NCI-H1048 (cell line): ENCODE measurements at regions not wholly inside any gene's neighbourhood (a gene's known extent, or its start where the extent isn't known, plus 50 kb on each side); places are given as distances from the start of the nearest gene placed in this dataset.

ENCODE experiments used
- DNase-seq: peaks from one replicate; lab custom pipeline; 2025; lab: John Stamatoyannopoulos, UW

GRCh38 chr6:23228439-23229024, 659.2 kb downstream of the HDGFL1 start:
- DNase-seq: no peak

DNA sequence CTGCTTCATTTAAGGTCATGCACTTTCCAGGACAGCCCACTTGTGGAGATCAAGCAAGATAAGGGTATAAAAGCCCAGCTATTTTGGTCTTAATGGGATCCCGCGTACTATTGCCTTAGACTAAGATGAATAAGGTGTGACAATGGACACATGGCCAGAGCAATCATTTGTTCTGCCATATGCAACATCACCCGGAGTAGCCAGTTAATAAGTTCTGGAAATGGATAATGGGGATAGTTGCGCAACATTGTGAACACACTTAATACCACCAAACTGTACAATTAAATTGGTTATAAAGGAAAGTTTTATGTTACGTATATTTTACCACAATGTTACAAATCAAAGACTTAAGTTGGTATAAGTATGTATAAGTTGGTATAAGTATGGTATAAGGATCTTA, 674.5 kb downstream of the HDGFL1 start:
- DNase-seq: no peak

- DNase-seq: no peak
These were observed 674.9 kb downstream of the HDGFL1 start for GRCh38 chr6:23244300-23244699.

DNA sequence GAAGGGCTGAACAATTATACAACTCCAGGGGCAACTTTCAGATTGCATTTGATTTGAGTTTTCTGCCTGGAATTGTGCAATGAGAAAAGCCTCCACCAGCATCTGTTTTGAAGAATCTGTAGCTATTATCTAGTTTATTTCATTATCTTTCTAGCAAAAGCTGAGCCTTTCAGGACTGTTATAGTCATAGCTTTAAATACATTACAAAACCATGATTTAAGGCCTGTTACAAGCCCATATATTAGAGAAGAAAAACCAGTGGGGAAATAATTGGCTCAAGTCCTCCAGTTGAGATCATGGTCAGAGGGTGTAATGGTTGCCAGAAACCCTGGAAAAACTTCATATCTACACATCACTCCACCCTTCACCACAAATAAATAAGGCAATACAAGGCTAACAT, 676.2 kb downstream of the HDGFL1 start:
- no peak for DNase-seq

DNA sequence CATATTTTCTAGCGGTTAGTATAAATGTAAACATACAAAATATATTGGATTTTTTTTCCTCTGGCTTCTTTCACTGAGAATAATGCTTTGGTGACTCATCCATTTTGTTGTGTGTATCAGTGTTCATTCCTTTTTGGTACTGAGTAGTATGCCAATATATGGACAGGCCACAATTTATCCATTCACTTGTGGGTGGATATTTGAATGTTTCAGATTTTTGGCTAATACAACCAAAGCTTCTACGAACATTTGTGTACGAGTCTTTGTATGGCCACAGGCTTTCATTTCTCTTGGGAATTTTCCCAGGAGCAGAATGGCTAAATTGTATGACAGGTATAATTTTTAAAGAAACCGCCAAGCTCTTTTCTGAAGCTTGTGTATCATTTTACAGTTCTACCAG, 677.5 kb downstream of the HDGFL1 start:
- no peak for DNase-seq

DNA sequence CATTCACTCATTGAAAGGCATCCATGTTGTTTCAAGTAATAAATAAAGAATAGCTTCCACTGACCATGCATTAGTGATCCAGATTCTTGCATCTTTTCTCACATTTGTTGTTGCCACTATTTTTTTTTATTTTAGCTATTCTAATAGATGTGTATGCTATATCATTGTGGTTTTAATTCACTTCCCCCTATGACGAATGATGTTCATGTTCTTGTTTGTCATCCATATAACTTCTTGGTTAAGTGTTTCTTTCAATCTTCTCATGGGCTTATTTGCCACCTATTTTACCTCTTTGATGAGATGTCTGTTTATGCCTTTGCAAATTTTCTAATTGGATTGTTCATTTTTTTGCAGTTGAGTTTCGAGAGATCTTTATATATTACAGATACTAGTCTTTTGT, 681.2 kb downstream of the HDGFL1 start:
- DNase-seq: no peak

- no peak for DNase-seq
These were observed 693.5 kb downstream of the HDGFL1 start for GRCh38 chr6:23262864-23263263.

GRCh38 chr6:23265270-23265669, 695.9 kb downstream of the HDGFL1 start:
- DNase-seq: no peak

DNA sequence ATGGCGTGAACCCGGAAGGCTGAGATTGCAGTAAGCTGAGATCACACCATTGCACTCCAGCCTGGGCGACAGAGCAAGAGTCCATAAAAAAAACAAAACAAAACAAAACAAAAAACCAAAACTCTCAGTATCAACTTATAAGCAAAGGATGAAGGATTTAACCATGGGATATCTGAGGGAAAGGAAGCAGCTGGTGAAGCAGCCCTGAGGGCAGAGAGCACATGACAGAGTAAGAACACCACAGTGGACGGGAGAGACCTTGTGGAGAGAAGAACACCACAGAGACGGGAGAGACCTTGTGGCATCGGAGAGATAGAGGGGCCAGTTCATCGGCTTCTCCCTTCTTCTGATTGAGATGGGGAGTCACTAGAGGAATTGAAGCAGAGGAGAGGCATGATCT, 697.2 kb downstream of the HDGFL1 start:
- no peak for DNase-seq

GRCh38 chr6:23267651-23268050, 698.3 kb downstream of the HDGFL1 start:
- DNase-seq: no peak

DNA sequence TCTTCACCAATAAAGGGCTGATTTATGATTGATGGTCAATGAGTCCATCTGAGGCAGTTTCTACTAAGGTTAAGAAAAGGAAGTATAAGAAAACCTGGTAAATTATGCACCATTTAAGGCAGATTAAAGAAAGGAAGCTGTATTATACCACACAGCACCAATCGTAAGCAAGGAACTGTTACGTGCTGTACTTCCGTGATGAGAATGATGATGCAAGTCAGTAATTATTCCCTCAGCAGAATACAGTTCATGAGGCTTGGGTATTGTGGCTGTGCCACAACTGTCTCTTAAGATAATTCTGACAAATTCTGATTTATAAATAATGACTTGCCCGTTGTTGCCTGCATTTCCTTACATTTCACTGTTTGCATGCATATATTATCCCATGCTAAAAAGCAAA, 699.0 kb downstream of the HDGFL1 start:
- DNase-seq: no peak

DNA sequence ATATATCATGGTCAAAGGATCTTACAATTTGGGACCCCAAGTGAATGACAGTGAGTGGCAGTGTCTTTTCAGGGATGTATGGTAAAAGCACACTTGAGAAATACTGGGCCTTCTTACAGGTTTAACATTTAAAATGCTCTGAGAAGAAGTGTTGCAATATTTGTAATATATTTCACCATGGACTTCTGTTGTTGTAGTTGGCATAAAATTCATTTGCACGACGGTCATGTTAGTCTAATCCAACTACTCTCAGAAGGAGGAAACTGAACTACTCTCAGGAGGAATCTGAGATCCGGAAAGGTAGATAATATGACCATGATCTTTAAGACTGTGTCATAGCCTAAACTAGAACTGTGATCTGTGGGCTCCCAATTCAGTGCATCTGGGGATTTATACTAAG, 700.1 kb downstream of the HDGFL1 start:
- DNase-seq: no peak

DNA sequence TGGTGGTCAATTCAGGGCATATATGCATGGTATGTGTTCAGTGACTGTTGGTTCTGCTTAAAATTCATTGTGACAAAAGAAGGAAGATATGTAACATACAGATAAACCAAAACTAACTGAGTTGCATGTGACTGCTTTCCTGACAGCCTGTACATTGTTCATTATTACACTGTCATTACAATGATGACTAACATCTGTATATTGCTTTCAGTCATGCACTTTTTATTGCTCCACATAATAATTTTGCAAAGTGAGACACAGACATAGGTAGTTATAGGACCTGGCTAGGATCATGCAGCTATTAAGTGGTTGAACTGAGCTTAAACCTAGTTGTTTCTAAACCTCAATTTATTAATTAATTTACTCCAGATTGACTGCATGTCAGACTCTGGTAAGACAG, 703.2 kb downstream of the HDGFL1 start:
- DNase-seq: no peak

- DNase-seq: no peak
These were observed 708.3 kb downstream of the HDGFL1 start for GRCh38 chr6:23277521-23278179.

- no peak for DNase-seq
These were observed 708.8 kb downstream of the HDGFL1 start for GRCh38 chr6:23278180-23278532.

DNA sequence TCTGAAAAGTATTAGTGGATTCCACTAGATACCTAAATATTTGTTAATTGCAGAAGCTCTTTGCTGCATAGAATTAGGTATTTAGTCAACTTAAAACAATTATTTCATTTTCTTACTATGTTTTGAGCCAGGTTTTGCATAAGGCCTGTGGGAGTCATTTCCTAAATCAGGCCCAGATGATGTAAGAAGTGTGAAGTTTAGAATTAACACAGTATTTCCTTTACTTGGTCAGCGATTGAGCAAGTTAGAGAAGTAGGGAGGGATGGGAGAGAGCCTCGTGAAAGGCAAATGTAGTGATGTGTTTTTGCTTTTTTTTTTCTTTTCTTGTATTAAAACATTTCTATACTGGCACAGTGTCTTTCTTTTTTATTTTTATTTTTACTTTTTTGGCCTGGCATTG, 711.1 kb downstream of the HDGFL1 start:
- DNase-seq: no peak

DNA sequence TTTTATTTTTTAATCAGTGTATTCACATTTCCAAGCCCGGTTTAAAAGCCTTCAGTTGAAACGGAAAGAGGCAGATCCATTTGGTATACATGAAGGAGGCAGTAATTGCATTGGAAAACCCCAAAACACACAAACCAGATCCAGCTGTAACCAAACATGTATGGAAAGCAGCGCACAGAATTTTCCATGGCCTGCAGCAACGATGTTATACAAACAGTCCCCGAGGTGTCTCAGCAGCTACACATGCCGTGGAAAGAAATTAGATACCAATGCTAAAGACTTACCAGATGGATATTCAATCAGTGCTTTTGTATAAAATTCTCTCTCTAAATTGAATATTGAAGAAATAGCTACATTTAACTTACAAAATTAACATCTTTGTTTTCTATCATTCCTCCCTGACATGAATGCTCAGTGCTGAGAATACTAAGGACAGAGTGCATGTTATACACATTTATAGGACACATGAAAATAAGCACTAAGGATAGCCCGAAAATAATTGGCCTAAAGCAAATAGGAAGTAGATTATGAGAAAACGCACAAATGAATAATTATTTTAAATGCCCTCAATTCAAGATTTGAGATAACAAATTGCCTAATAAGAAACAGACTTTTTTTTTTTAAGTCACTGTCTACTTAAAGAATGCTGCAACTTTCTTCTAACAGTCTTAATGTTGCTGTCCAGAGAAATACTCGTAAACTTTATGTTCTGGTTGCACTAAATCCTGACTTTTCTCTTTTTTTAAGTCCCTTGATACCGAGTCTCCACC, 713.1 kb downstream of the HDGFL1 start:
- no peak for DNase-seq

- no peak for DNase-seq
These were observed 724.3 kb downstream of the HDGFL1 start for GRCh38 chr6:23293653-23294052.

DNA sequence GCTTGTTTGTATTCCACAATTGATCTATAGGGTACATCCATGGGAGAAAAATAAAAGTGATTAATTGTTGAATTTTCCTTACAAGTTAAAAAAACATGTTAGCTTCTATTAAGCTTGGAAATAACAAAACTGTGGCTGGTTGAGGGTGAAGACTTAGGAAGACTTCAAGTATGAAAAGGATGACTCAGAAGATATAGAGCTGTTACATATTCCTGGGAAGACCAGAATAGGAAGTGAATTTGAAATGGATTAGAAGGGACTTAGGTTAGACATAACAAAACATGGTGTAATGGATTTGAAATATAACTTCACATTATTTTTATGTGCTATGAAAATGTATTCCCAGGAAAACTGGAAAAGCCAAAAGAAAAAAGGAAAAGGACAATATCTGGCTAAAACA, 732.2 kb downstream of the HDGFL1 start:
- no peak for DNase-seq

DNA sequence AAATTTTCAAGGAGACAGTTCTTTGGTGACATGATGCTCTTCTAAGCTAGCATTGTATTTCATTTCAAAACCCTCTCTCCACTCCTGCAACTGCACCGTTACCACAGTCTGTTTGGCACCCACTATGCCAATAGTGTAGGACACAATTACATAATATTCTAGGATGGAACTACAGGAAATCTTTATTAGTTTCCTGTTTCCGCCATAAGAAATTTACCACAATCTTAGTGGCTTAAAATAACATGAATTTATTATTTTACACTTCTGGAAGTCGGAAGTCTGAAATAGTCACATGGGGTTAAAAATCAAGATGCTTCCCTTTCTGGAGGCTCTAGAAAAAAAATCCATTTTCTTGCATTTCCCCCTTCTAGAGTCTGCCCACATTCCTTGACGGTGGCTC, 733.1 kb downstream of the HDGFL1 start:
- DNase-seq: no peak

- DNase-seq: no peak
These were observed 736.1 kb downstream of the HDGFL1 start for GRCh38 chr6:23305325-23305943.

GRCh38 chr6:23306251-23306950, 737.0 kb downstream of the HDGFL1 start:
- no peak for DNase-seq

DNA sequence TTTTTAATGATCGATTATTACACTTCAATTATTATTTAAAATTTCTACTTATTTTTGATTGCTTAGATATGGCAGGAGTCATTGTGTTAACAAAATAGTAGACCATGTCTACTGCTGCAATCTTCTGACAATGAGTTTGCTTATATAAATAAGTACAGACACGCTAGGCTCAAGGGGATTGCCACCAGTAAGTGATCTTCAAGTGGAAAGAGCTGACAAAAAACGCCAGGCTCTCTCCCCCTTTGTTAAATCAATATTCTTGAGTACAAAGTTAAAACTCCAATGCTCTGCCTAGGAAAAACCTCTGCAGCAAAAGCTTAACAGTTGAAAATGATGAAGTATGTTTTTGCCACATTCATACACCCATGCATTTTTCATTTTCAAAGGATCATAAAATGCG, 738.1 kb downstream of the HDGFL1 start:
- DNase-seq: no peak
